ENCODE measurements at regions not wholly inside any gene's neighbourhood (a gene's known extent, or its start where the extent isn't known, plus 50 kb on each side); places are given as distances from the start of the nearest gene placed in this dataset.

DNA sequence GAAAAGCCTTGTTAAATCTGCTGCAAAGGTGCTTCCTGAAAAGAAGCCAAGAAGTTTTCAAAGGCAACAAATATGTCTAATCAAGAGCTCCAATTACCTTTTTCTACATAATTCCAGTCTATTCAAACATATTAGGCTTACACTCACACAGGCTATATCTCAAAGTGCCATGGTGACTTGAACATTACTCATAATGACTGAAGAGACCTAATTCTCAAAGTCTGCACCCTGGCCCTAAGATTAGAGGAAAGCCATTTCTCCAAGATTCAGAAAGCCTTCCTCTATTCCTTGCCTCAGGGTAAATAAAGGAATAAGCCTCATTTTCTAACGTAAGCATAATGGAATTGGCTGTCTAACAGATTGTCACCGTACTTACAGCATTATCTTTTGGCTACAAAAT lies 78.3 kb upstream of the THSD7A start:
- POLR2A ChIA-PET (ENCODE audit: unreplicated experiment), result no interaction called here
- Histone ChIP-seq H3K27ac (ENCODE audit: insufficient read depth, low read length) (no peak overlapping the region), H3K9me3 (ENCODE audit: control insufficient read depth, insufficient read depth, low read length) (no peaks in the 10 kb centered on the region), H2BK5ac (ENCODE audit: low read depth, low read length, poor library complexity, severe bottlenecking) (no peak overlapping the region), H4K91ac (ENCODE audit: insufficient read depth, low read depth, low read length) (no peak overlapping the region), H3K27me3 (ENCODE audit: control insufficient read depth, insufficient read depth, low read length) (no peaks in the 10 kb centered on the region), H3K14ac (replicated peaks; ENCODE audit: low read depth, low read length) (no peak overlapping the region), H3K23ac (ENCODE audit: low read depth, low read length) (no peak overlapping the region), H3K4ac (ENCODE audit: low read depth, low read length) (no peak overlapping the region), H2AFZ (replicated peaks; ENCODE audit: low read length, poor library complexity) (no peak overlapping the region), H3K9me1 (ENCODE audit: insufficient read depth, low read length) (no peaks in the 10 kb centered on the region), H3K18ac (ENCODE audit: low read depth, low read length) (no peak overlapping the region), H2BK20ac (ENCODE audit: low read depth, low read length) (no peak overlapping the region), H4K8ac (ENCODE audit: low read depth in 2 of 2, low read length in 2 of 2) (no peak overlapping the region), H3K36me3 (ENCODE audit: control insufficient read depth, insufficient read depth, low read length) (no peaks in the 10 kb centered on the region), H3K56ac (ENCODE audit: extremely low read depth, insufficient read depth, low read length) (no peak overlapping the region), H3K4me3 (ENCODE audit: insufficient read depth, low read depth, low read length) (no peak overlapping the region), H2BK120ac (ENCODE audit: low read depth, low read length) (no peak overlapping the region), H2AK5ac (ENCODE audit: low read depth, low read length) (no peak overlapping the region), H2BK15ac (ENCODE audit: low read depth, low read length) (no peak overlapping the region), H3K79me1 (ENCODE audit: low read depth in 1 of 2, low read length in 2 of 2) (no peaks in the 10 kb centered on the region), H4K5ac (ENCODE audit: low read depth, low read length) (no peak overlapping the region), H4K20me1 (ENCODE audit: insufficient read depth, low read length) (no peaks in the 10 kb centered on the region), H3K9ac (ENCODE audit: low read depth, low read length) (no peak overlapping the region), H3K4me1 (ENCODE audit: control insufficient read depth, insufficient read depth, low read length) (no peaks in the 10 kb centered on the region), H3K4me2 (ENCODE audit: low read depth, low read length) (no peak overlapping the region), H2AK9ac (replicated peaks; ENCODE audit: low read depth, low read length, poor library complexity) (no peak overlapping the region)
- dilution Hi-C loops (cut with HindIII; ENCODE audit: low sequenced_read_pairs, unreplicated experiment) (no loop called here), in situ Hi-C loops (cut with MboI; ENCODE audit: low sequenced_read_pairs) (no loop called here), intact Hi-C loops (cut with micrococcal nuclease) (no loop called here)
- no TSS peak for BruUV-seq (replicated peaks)
- WGBS, 2 experiments (ENCODE audit: extremely low coverage in 2 of 2, insufficient read length in 1 of 2), result no CpG with 5 or more reads among the region's 2 CpGs
- DNase-seq, result no peak
- no peak for ATAC-seq (ENCODE audit: low read depth)
- no peak for TF ChIP-seq MAZ (IDR thresholded peaks at IDR 0.05; ENCODE audit: borderline replicate concordance, low read depth, low read length)
- TF ChIP-seq, protein P1, sequence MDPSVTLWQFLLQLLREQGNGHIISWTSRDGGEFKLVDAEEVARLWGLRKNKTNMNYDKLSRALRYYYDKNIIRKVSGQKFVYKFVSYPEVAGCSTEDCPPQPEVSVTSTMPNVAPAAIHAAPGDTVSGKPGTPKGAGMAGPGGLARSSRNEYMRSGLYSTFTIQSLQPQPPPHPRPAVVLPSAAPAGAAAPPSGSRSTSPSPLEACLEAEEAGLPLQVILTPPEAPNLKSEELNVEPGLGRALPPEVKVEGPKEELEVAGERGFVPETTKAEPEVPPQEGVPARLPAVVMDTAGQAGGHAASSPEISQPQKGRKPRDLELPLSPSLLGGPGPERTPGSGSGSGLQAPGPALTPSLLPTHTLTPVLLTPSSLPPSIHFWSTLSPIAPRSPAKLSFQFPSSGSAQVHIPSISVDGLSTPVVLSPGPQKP (IDR thresholded peaks at IDR 0.05; ENCODE audit: borderline replicate concordance, low read depth, low read length), result no peak
- no peak for TF ChIP-seq CEBPB (IDR thresholded peaks at IDR 0.05; ENCODE audit: low read depth, low read length)
- no peak for TF ChIP-seq MXI1 (IDR thresholded peaks at IDR 0.05; ENCODE audit: borderline replicate concordance, low read depth, low read length)
- no peak for TF ChIP-seq POLR2A (IDR thresholded peaks at IDR 0.05; ENCODE audit: low read depth, low read length)
- TF ChIP-seq, protein P2, sequence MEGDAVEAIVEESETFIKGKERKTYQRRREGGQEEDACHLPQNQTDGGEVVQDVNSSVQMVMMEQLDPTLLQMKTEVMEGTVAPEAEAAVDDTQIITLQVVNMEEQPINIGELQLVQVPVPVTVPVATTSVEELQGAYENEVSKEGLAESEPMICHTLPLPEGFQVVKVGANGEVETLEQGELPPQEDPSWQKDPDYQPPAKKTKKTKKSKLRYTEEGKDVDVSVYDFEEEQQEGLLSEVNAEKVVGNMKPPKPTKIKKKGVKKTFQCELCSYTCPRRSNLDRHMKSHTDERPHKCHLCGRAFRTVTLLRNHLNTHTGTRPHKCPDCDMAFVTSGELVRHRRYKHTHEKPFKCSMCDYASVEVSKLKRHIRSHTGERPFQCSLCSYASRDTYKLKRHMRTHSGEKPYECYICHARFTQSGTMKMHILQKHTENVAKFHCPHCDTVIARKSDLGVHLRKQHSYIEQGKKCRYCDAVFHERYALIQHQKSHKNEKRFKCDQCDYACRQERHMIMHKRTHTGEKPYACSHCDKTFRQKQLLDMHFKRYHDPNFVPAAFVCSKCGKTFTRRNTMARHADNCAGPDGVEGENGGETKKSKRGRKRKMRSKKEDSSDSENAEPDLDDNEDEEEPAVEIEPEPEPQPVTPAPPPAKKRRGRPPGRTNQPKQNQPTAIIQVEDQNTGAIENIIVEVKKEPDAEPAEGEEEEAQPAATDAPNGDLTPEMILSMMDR (conservative IDR thresholded peaks at IDR 0.05; ENCODE audit: low read depth, low read length), result no peak
- TF ChIP-seq MAFK (IDR thresholded peaks at IDR 0.05; ENCODE audit: low read depth, low read length), result no peak
- TF ChIP-seq RCOR1 (IDR thresholded peaks at IDR 0.05; ENCODE audit: insufficient replicate concordance, low read length), result no peak
- no peak for TF ChIP-seq BHLHE40 (IDR thresholded peaks at IDR 0.05; ENCODE audit: low read depth, low read length)
- TF ChIP-seq NFE2L2 (IDR thresholded peaks at IDR 0.05; ENCODE audit: low read depth, low read length), result no peak
- TF ChIP-seq RAD21 (IDR thresholded peaks at IDR 0.05; ENCODE audit: low read length), result no peak
- TF ChIP-seq SMC3 (IDR thresholded peaks at IDR 0.05; ENCODE audit: low read depth, low read length), result no peak
- TF ChIP-seq, protein P3, sequence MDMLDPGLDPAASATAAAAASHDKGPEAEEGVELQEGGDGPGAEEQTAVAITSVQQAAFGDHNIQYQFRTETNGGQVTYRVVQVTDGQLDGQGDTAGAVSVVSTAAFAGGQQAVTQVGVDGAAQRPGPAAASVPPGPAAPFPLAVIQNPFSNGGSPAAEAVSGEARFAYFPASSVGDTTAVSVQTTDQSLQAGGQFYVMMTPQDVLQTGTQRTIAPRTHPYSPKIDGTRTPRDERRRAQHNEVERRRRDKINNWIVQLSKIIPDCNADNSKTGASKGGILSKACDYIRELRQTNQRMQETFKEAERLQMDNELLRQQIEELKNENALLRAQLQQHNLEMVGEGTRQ (IDR thresholded peaks at IDR 0.05; ENCODE audit: low read depth, low read length), result no peak
- CTCF ChIA-PET, result no interaction called here
